ENCODE measurements at regions not wholly inside any gene's neighbourhood (a gene's known extent, or its start where the extent isn't known, plus 50 kb on each side); places are given as distances from the start of the nearest gene placed in this dataset.

- no peak for DNase-seq (ENCODE audit: low read depth in 4 of 4, low spot score in 3 of 4)
These were observed 617.4 kb upstream of the NRXN1 start for GRCh38 chr2:51649366-51649765.

GRCh38 chr2:51638811-51639210 lies 606.9 kb upstream of the NRXN1 start:
- no peak for DNase-seq (ENCODE audit: low read depth in 4 of 4, low spot score in 3 of 4)

- DNase-seq (ENCODE audit: low read depth in 4 of 4, low spot score in 3 of 4), result no peak
These were observed 601.1 kb upstream of the NRXN1 start for GRCh38 chr2:51633073-51633472.

GRCh38 chr2:51629406-51629805 lies 597.5 kb upstream of the NRXN1 start:
- no peak for DNase-seq (ENCODE audit: low read depth in 4 of 4, low spot score in 3 of 4)

GRCh38 chr2:51628917-51629316 lies 597.0 kb upstream of the NRXN1 start:
- no peak for DNase-seq (ENCODE audit: low read depth in 4 of 4, low spot score in 3 of 4)

- no peak for DNase-seq (ENCODE audit: low read depth in 4 of 4, low spot score in 3 of 4)
These were observed 593.1 kb upstream of the NRXN1 start for GRCh38 chr2:51624995-51625394.

- no peak for DNase-seq (ENCODE audit: low read depth in 4 of 4, low spot score in 3 of 4)
These were observed 588.9 kb upstream of the NRXN1 start for GRCh38 chr2:51620796-51621195.

- no peak for DNase-seq (ENCODE audit: low read depth in 4 of 4, low spot score in 3 of 4)
These were observed 588.0 kb upstream of the NRXN1 start for GRCh38 chr2:51619961-51620360.

GRCh38 chr2:51612387-51612786 lies 580.5 kb upstream of the NRXN1 start:
- DNase-seq (ENCODE audit: low read depth in 4 of 4, low spot score in 3 of 4), result no peak

- no peak for DNase-seq (ENCODE audit: low read depth in 4 of 4, low spot score in 3 of 4)
These were observed 569.8 kb upstream of the NRXN1 start for GRCh38 chr2:51601706-51602105.

- DNase-seq (ENCODE audit: low read depth in 4 of 4, low spot score in 3 of 4), result no peak
These were observed 565.2 kb upstream of the NRXN1 start for GRCh38 chr2:51597086-51597485.

GRCh38 chr2:51595836-51596235 lies 563.9 kb upstream of the NRXN1 start:
- DNase-seq (ENCODE audit: low read depth in 4 of 4, low spot score in 3 of 4), result no peak

- DNase-seq (ENCODE audit: low read depth in 4 of 4, low spot score in 3 of 4), result no peak
These were observed 549.8 kb upstream of the NRXN1 start for GRCh38 chr2:51581636-51582267.

GRCh38 chr2:51579412-51579811 lies 547.5 kb upstream of the NRXN1 start:
- no peak for DNase-seq (ENCODE audit: low read depth in 4 of 4, low spot score in 3 of 4)

- no peak for DNase-seq (ENCODE audit: low read depth in 4 of 4, low spot score in 3 of 4)
These were observed 543.2 kb upstream of the NRXN1 start for GRCh38 chr2:51575181-51575580.

GRCh38 chr2:51559026-51559425 lies 527.1 kb upstream of the NRXN1 start:
- DNase-seq (ENCODE audit: low read depth in 4 of 4, low spot score in 3 of 4), result no peak

GRCh38 chr2:51553476-51553875 lies 521.5 kb upstream of the NRXN1 start:
- no peak for DNase-seq (ENCODE audit: low read depth in 4 of 4, low spot score in 3 of 4)

- DNase-seq (ENCODE audit: low read depth in 4 of 4, low spot score in 3 of 4), result no peak
These were observed 503.8 kb upstream of the NRXN1 start for GRCh38 chr2:51535763-51536162.

- no peak for DNase-seq (ENCODE audit: low read depth in 4 of 4, low spot score in 3 of 4)
These were observed 502.2 kb upstream of the NRXN1 start for GRCh38 chr2:51534166-51534565.

GRCh38 chr2:51528156-51528555 lies 496.2 kb upstream of the NRXN1 start:
- no peak for DNase-seq (ENCODE audit: low read depth in 4 of 4, low spot score in 3 of 4)

GRCh38 chr2:51526766-51527165 lies 494.8 kb upstream of the NRXN1 start:
- DNase-seq (ENCODE audit: low read depth in 4 of 4, low spot score in 3 of 4), result no peak

GRCh38 chr2:51516667-51517066 lies 484.7 kb upstream of the NRXN1 start:
- no peak for DNase-seq (ENCODE audit: low read depth in 4 of 4, low spot score in 3 of 4)

- no peak for DNase-seq (ENCODE audit: low read depth in 4 of 4, low spot score in 3 of 4)
These were observed 479.1 kb upstream of the NRXN1 start for GRCh38 chr2:51511002-51511401.
